Middle frontal gyrus (tissue), 1 donor: ENCODE measurements at regions not wholly inside any gene's neighbourhood (a gene's known extent, or its start where the extent isn't known, plus 50 kb on each side); places are given as distances from the start of the nearest gene placed in this dataset.
"Not testable (repeated sequence)": the region's sequence is repeated elsewhere in the genome, so short reads cannot be mapped to it uniquely, and the experiment has no call there.

Experiments used
- DNase-seq: peaks from one replicate; pipeline ENCODE4 v3.0.0-alpha.2; 2015; ENCODE audit warnings: low spot score; ENCODE audit errors: extremely low spot score

GRCh38 chr2:236986524-236987330 lies 99.0 kb upstream of the COPS8 start:
- DNase-seq, result no peak

- no peak for DNase-seq
These were observed 97.5 kb upstream of the COPS8 start for GRCh38 chr2:236988216-236988615.

DNA sequence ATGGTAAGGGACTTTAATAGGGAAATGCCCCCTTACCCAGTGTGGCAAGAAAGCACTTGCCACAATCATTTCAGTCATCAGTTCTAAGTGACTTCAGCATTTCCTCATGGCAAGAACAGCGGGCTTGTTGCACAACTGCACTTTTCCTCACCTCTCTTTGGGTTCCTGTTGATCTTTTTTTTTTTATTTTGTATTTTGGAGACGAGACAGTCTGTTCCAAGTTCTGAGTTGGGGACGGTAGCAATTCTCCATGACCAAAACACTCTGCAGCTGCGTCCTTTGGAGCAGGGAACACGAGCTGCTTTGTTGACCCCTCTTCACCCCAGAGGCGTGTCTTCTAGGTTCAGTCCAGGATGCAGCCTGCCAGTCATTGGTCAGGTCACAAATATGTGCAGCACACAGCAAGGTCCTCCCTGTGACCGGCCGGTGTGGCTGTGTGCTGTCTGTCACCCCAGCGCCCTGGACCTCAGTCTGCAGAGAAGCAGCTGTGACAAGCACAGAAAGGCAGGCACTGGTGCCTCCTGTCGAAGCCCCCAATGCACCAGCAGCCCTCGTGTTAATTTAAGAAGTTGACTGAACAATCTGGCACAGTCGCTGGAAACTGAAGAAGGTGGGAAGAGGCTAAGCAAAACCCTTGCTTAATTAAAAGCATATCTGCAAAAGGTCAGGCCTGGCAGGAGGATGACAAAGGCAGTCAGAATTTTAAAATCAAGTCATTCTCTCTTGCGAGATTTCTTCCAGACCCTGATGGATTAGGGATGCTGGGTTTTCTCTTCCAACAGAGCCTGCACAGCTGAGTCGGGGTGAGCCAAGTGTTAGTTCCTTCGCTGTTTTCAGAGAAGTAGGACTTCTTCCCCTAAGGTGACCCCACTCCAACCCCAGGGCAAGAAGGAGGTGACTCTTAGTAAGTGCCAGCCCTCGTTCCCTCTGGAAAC lies 96.7 kb upstream of the COPS8 start:
- no peak for DNase-seq

- DNase-seq, result no peak
These were observed 95.1 kb upstream of the COPS8 start for GRCh38 chr2:236990552-236990951.

GRCh38 chr2:236991874-236992273 lies 93.8 kb upstream of the COPS8 start:
- DNase-seq, result no peak

GRCh38 chr2:236993286-236993685 lies 92.4 kb upstream of the COPS8 start:
- no peak for DNase-seq

DNA sequence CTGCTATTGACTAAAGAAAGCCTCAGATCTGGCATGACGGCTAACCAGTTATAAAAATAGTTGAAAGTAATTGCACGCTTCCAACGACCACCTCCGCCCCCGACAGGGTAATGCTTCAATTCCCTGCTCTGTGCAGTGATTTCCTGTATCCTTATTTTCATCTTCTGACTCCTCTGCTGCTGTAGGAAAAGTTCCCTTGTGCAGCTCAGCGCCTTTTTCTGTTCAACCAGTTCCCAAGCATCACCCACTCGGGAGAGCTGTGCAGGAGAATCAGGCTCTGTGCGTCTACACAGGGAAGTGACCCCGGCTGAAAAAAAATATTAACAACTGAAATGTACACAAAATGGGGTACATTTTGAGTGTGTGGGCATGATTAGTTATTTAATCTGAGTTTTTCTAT lies 91.3 kb upstream of the COPS8 start:
- no peak for DNase-seq

- DNase-seq, result no peak
These were observed 88.5 kb upstream of the COPS8 start for GRCh38 chr2:236997069-236997715.

GRCh38 chr2:236998236-236998635 lies 87.5 kb upstream of the COPS8 start:
- DNase-seq, result no peak

DNA sequence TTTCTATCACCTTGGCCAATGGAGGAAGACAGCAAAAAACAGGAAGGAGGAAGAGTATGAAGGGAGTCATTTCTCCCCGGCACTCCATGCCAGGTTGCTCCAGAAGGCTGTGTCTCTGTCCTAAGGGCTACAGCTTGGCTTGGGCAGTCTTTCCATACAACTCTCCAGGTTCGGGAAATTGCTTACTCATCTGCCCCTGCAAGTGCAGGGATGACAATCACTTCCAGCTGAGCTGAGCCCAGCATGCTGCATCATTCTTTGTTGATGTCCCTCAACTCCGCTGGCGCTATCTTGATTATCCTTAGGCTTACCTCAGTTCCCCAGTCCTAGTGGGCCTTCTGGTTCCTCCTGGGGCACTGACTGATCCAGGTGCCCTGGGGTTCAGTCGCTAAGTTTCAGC lies 86.9 kb upstream of the COPS8 start:
- no peak for DNase-seq

DNA sequence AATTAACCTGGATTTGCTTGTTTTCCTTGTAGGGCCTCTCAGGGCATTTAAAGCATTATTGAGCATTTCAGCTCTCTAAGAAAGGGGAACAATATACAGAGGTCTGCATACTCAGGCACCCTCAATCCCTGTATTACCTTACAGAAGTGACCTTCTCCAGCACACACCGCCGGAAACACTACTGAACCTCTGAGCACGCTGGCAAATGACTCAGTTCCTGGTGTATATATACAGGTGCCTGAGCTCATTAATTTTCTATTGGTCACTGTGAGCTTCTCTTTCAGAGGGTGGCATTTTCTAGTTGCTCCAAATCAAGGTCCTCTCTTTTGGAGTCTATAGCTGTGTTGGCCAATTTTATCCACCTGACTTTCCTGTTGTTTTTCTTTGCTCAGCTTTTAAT lies 85.2 kb upstream of the COPS8 start:
- DNase-seq, result no peak

DNA sequence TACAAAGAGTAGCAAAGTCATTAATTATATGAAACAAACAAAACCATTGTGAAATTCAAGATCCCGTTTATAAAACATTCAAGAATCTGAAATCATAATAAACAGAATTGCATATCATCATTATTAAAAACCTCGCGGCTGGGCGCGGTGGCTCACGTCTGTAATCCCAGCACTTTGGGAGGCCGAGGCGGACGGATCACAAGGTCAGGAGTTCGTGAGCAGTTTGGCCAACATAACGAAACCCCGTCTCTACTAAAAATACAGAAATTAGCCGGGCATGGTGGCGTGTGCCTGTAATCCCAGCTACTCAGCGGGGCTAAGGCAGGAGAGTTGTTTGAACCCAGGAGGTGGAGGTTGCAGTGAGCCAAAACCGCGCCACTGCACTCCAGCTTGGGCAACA lies 80.3 kb upstream of the COPS8 start:
- not testable (repeated sequence) for DNase-seq

- DNase-seq, result no peak
These were observed 74.4 kb upstream of the COPS8 start for GRCh38 chr2:237011206-237011795.

DNA sequence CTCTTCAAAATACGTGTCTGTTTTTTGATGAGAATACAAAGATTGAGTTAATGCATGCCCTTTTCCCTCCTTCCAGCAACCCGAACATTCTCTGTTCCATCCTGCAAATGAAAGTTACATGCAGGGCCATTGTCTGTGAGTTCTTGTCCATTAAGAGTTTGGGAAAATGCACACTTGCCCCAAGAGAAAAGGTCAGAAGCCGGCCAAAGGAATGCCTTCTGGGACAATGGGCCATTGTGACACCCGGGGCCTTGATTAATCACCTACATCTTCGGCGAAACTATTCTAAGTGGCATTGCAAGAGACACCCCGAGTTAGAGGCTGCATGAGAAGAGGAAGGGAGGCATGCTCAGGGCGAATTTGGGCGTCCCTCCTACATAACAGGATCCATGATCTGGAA lies 73.7 kb upstream of the COPS8 start:
- DNase-seq, result no peak

DNA sequence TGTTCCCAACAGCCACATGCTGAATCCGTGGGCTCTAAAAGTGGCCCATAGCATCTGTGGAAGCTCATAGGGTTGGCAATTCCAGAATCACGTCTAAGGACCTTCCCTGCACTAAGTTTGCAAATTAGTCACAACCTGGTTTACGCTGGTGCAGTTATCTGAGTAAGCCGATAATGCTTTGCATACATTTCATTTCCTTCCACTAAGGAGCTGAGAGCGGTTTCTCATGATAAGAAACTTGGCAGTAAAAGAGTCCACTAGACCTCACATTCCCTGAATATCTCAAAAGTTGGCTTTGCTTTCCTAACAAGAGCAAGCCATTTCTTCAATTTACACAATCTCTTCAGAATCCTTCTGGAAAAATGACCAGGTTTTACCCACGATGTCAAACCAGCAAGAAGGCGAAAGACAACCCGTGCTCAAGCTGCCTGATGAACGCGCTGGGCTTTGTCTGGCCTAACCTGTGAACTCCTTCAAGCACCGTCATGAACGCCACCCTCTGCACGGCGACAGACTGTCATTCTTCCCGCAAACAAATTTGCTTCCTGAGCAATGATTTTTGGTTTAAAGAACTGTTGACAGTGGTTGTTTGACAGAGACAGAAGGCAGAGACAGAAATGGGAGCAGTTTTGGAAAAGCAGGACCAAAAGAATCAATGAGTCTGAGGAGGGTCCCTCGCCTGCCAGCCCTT lies 73.0 kb upstream of the COPS8 start:
- no peak for DNase-seq

DNA sequence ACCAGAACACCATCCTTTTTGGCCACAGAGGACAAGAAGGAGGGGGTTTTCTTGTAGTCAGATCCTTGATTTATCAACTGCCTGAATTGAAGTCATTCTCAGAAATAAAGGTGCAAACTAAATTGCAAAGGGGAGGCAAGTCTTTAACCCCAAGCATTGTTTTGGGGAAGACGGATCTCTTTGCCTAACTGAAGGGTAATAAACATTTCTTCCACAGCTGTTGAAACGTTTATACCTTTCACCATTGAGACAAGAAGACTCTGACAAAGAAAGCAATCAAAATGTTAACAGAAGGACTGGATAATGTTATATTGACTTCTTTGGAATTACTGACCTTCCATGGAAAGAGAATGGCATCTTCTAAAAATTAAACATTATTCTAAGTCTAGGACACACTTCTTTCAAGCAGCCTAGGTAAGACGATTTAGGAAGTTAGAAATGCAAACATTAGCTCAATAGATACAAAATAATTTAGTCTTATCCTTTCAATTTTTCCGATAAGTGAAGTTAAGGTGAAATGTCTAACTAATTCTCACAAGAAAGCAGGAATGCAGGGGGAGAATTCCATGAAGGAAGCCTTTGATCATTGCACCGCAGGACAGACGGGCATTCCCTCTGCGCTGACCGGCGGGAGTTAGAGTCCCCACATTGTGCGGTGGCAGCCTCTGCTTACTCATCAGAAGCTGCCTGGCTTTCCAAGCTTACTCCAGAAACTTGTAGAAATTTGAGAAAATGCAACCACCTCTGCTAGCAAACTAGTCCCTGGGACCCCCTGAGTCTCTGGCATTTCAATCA lies 69.4 kb upstream of the COPS8 start:
- no peak for DNase-seq

DNA sequence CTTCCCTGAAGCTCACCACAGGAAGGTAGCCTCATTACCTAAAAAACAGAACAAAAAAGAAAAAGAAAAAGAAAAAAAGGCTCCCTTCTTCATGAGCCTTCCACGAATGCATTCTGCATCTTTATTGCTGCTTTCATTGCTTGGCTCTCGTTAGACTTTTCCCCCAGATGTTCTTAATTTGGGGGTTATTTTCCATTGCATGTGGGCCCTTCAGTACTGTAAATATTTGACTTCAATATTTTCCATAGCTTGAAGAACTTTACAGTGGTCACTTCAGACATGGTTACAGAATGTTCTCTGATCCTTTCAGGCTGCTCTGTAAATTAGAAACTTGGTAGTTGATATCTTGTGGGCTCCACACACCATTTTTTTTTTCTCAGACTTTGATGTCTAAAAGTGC lies 65.6 kb upstream of the COPS8 start:
- DNase-seq, result no peak

GRCh38 chr2:237022533-237022932 lies 63.2 kb upstream of the COPS8 start:
- DNase-seq, result no peak

DNA sequence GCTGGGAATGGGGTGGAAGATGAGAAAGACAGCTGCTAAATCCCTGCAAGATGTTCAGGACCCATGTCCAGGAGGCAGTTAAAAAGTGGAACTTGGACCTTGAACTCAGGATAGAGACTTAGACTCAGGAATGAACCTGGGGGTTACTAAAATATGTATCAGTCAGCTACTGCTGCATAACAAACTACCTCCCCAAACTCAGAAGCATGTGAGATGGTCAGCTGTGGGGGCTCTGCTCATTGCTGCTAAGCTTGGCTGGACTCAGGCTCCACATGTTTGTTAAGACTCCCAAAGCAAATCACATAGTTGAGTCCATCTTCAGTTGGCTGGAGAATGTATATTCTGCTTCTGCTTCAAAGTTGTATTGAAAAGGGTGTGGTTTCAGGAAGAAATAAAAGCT lies 61.4 kb upstream of the COPS8 start:
- DNase-seq, result no peak
